NCI-H2196 (cell line): ENCODE measurements at regions not wholly inside any gene's neighbourhood (a gene's known extent, or its start where the extent isn't known, plus 50 kb on each side); places are given as distances from the start of the nearest gene placed in this dataset.

Experiments used
- DNase-seq: peaks from one replicate; lab custom pipeline; 2025; ENCODE audit not compliant: unreplicated experiment; lab: John Stamatoyannopoulos, UW

GRCh38 chr21:19776076-19776475 lies 1222.1 kb upstream of the NCAM2 start:
- no peak for DNase-seq

- no peak for DNase-seq
Measured at GRCh38 chr21:19781881-19782652, 1216.1 kb upstream of the NCAM2 start.

- DNase-seq: no peak
Measured at GRCh38 chr21:19785941-19786340, 1212.3 kb upstream of the NCAM2 start.

- no peak for DNase-seq
Measured at GRCh38 chr21:19792004-19792403, 1206.2 kb upstream of the NCAM2 start.

GRCh38 chr21:19807201-19807600 lies 1191.0 kb upstream of the NCAM2 start:
- no peak for DNase-seq

- no peak for DNase-seq
Measured at GRCh38 chr21:19810779-19811178, 1187.4 kb upstream of the NCAM2 start.

GRCh38 chr21:19830446-19830845 lies 1167.8 kb upstream of the NCAM2 start:
- DNase-seq: no peak

- no peak for DNase-seq
Measured at GRCh38 chr21:19832551-19832950, 1165.7 kb upstream of the NCAM2 start.

- no peak for DNase-seq
Measured at GRCh38 chr21:19833082-19833481, 1165.1 kb upstream of the NCAM2 start.

GRCh38 chr21:19842601-19843000 lies 1155.6 kb upstream of the NCAM2 start:
- DNase-seq: no peak

GRCh38 chr21:19844334-19844733 lies 1153.9 kb upstream of the NCAM2 start:
- no peak for DNase-seq

GRCh38 chr21:19850157-19850556 lies 1148.1 kb upstream of the NCAM2 start:
- DNase-seq: no peak

GRCh38 chr21:19853061-19853460 lies 1145.1 kb upstream of the NCAM2 start:
- DNase-seq: no peak

GRCh38 chr21:19853709-19854575 lies 1144.3 kb upstream of the NCAM2 start:
- DNase-seq: no peak

GRCh38 chr21:19855522-19855921 lies 1142.7 kb upstream of the NCAM2 start:
- no peak for DNase-seq

GRCh38 chr21:19864476-19864875 lies 1133.7 kb upstream of the NCAM2 start:
- DNase-seq: no peak

GRCh38 chr21:19870682-19871081 lies 1127.5 kb upstream of the NCAM2 start:
- DNase-seq: no peak

GRCh38 chr21:19874521-19874920 lies 1123.7 kb upstream of the NCAM2 start:
- DNase-seq: no peak

GRCh38 chr21:19878133-19878532 lies 1120.1 kb upstream of the NCAM2 start:
- DNase-seq: no peak

- DNase-seq: no peak
Measured at GRCh38 chr21:19899645-19900044, 1098.6 kb upstream of the NCAM2 start.

- no peak for DNase-seq
Measured at GRCh38 chr21:19900149-19900548, 1098.1 kb upstream of the NCAM2 start.

GRCh38 chr21:19908390-19908789 lies 1089.8 kb upstream of the NCAM2 start:
- no peak for DNase-seq
